ENCODE measurements at regions not wholly inside any gene's neighbourhood (a gene's known extent, or its start where the extent isn't known, plus 50 kb on each side); places are given as distances from the start of the nearest gene placed in this dataset.

DNA sequence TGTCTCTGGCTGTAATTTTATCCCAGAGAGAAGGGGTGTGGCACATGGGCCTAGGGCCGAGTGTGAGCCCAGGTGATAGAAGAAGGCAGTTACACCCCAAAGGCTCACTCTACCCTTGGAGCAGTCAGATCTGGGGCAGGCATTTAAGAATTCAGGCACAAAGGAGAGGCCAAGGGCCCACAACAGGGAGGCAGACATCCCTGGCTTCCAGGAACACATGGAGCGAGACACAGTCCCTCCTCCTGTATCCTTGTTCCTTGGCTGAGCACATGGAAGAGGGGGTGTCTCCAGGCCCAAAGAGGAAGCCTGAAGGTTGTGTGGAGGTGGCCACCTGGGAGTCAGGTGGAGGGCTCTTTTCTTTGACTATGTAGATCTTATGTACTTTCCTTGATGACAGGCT lies 286.2 kb downstream of the RPS24 start:
- DNase-seq (no peak), ATAC-seq (no peak)
- no peaks in the 10 kb centered on the region for H3K27me3 ChIP-seq
- no peak overlapping the region for H3K27ac ChIP-seq
- H3K4me1 ChIP-seq, result no peaks in the 10 kb centered on the region
- H3K9me3 ChIP-seq, result peaks cover 0 to 2% of the 10 kb centered on the region in 2 donors
- TF ChIP-seq, protein P1, sequence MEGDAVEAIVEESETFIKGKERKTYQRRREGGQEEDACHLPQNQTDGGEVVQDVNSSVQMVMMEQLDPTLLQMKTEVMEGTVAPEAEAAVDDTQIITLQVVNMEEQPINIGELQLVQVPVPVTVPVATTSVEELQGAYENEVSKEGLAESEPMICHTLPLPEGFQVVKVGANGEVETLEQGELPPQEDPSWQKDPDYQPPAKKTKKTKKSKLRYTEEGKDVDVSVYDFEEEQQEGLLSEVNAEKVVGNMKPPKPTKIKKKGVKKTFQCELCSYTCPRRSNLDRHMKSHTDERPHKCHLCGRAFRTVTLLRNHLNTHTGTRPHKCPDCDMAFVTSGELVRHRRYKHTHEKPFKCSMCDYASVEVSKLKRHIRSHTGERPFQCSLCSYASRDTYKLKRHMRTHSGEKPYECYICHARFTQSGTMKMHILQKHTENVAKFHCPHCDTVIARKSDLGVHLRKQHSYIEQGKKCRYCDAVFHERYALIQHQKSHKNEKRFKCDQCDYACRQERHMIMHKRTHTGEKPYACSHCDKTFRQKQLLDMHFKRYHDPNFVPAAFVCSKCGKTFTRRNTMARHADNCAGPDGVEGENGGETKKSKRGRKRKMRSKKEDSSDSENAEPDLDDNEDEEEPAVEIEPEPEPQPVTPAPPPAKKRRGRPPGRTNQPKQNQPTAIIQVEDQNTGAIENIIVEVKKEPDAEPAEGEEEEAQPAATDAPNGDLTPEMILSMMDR (IDR thresholded peaks at IDR 0.05), result no peak
- H3K36me3 ChIP-seq, result no peaks in the 10 kb centered on the region
- intact Hi-C loops (cut with DNase I), result no loop called here
- no peak overlapping the region for H3K4me3 ChIP-seq

DNA sequence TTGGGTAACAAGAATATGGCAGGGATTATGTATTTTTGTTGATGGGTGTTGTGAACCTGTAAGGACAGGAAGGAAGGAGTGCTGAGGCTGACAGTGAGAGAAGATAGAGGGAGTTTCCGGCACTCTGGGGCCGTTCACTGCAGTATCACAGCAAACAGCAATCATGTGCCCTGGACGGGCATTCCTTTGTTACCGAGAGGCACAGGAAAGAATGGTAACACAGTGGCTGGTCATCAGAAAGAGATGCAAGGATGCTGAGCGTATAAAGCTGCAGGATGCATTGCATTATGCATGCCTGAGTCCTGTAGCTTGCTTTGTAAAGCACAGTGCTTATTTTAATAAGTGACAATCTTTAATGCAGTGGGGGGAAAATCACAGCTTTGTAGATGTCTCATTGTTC lies 286.8 kb downstream of the RPS24 start:
- no peaks in the 10 kb centered on the region for H3K36me3 ChIP-seq
- peaks cover 0 to 8% of the 10 kb centered on the region in 2 donors for H3K9me3 ChIP-seq
- H3K27me3 ChIP-seq, result no peaks in the 10 kb centered on the region
- no peak overlapping the region for H3K27ac ChIP-seq
- ATAC-seq (no peak), DNase-seq (no peak)
- no peaks in the 10 kb centered on the region for H3K4me1 ChIP-seq
- H3K4me3 ChIP-seq, result no peak overlapping the region
- TF ChIP-seq, protein P1 (IDR thresholded peaks at IDR 0.05), result no peak
- intact Hi-C loops (cut with DNase I), result no loop called here

DNA sequence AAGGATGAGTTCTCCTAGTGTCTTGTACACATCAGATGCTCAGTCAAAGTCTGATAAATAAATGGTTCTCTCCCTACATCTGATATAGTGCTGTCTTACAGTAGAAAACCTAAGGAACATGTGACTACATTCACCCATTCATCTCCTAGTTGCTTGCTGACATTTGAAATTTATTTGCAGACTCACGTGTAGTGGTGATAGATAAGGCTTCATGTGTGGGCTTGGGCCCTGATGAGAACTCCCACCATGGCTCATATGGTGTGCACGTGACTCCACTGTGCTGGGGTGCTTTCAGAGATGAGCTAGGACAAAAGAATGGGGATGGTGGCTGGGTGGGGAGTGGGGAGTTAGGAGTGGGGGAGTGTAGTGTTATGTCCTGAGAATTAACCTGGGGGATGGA lies 287.3 kb downstream of the RPS24 start:
- Histone ChIP-seq H3K4me3 (no peak overlapping the region), H3K4me1 (no peaks in the 10 kb centered on the region), H3K9me3 (peaks cover 0 to 12% of the 10 kb centered on the region in 2 donors), H3K27me3 (no peaks in the 10 kb centered on the region), H3K36me3 (no peaks in the 10 kb centered on the region), H3K27ac (no peak overlapping the region)
- TF ChIP-seq, protein P1 (IDR thresholded peaks at IDR 0.05), result no peak
- no peak for ATAC-seq
- intact Hi-C loops (cut with DNase I), result no loop called here
- no peak for DNase-seq

DNA sequence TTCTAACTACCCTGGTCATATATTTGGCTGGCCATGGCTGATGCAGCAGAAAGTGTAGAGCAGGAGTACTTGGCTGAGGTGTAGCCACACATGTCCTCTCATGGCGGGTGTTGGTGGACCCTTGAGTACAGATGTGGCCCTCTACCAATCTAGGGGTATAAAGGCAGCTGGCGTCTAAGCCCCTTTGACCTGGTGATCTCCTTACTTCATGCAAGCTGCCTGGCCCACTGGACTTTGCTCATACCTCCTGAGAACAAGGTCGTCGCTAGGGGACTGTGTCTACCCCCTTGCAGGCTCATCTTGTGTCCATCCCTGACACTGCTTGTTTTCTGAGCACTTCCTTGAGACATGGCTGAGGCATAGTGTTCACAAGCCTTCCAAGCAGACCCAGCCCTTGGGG lies 287.8 kb downstream of the RPS24 start:
- H3K27me3 ChIP-seq, result no peaks in the 10 kb centered on the region
- DNase-seq (no peak), ATAC-seq (no peak)
- intact Hi-C loops (cut with DNase I), result no loop called here
- TF ChIP-seq, protein P1 (IDR thresholded peaks at IDR 0.05), result no peak
- H3K27ac ChIP-seq, result no peak overlapping the region
- peaks cover 0 to 17% of the 10 kb centered on the region in 2 donors for H3K9me3 ChIP-seq
- H3K4me3 ChIP-seq, result no peak overlapping the region
- H3K36me3 ChIP-seq, result no peaks in the 10 kb centered on the region
- H3K4me1 ChIP-seq, result no peaks in the 10 kb centered on the region

DNA sequence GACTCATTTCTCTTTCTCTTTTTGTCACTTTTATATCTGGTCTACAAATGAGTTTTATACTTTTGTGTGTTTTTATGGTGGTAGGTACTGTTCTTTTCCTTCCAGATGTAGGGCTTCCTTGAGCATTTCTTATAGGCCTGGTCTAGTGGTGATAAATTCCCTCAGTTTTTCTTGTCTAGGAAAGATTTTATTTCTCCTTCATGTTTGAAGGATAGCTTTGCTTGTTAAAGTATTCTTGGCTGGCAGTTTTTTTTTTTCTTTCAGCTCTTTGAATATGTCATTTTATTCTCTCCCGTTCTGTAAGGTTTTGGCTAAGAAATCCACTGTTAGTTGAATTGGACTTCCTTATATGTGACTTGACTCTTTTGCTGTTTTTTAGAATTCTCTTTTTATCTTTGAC lies 292.7 kb downstream of the RPS24 start:
- Histone ChIP-seq H3K9me3 (peaks cover 0 to 31% of the 10 kb centered on the region in 2 donors), H3K36me3 (no peaks in the 10 kb centered on the region), H3K27me3 (no peaks in the 10 kb centered on the region), H3K27ac (no peak overlapping the region), H3K4me1 (no peaks in the 10 kb centered on the region), H3K4me3 (no peak overlapping the region)
- no peak for DNase-seq
- intact Hi-C loops (cut with DNase I), result no loop called here
- ATAC-seq, result no peak
- TF ChIP-seq, protein P1 (IDR thresholded peaks at IDR 0.05), result no peak

Data from left lung (tissue), 4 donors.